WTC11 (cell line): ENCODE measurements at regions not wholly inside any gene's neighbourhood (a gene's known extent, or its start where the extent isn't known, plus 50 kb on each side); places are given as distances from the start of the nearest gene placed in this dataset.

Experiments used
- ATAC-seq: fragments of 200-7000 bp; cut with Tn5 transposase; 2 replicates; pipeline ENCODE4 v1.10.0; 2021; ENCODE audit warnings: mild to moderate bottlenecking, moderate library complexity
- CTCF ChIA-PET: fragments of 300-600 bp; sonication (Branson Sonifier 250); formaldehyde crosslinking; loops from one replicate; lab custom pipeline; 2021; ENCODE audit warnings: antibody characterized with exemption; lab: Charles Lee
- POLR2A ChIA-PET: fragments of 350-600 bp; sonication (Branson Sonifier 250); formaldehyde crosslinking; loops from one replicate; lab custom pipeline; 2021; ENCODE audit warnings: antibody characterized with exemption; lab: Charles Lee
- DNase-seq: peaks from one replicate; pipeline ENCODE4 v3.0.0; 2021; ENCODE audit warnings: low spot score
- H3K27ac Mint-ChIP-seq: 2 replicates; pipeline ENCODE4 v1.8.0; 2021; ENCODE audit warnings: mixed read lengths
- H3K27me3 Mint-ChIP-seq: 2 replicates; pipeline ENCODE4 v1.8.0; 2021; ENCODE audit warnings: low read depth, mild to moderate bottlenecking, moderate library complexity, mixed read lengths
- H3K36me3 Mint-ChIP-seq: 2 replicates; pipeline ENCODE4 v1.8.0; 2021; ENCODE audit warnings: mixed read lengths
- H3K4me1 Mint-ChIP-seq: 2 replicates; pipeline ENCODE4 v1.8.0; 2022; ENCODE audit warnings: mixed read lengths
- H3K4me3 Mint-ChIP-seq: 2 replicates; pipeline ENCODE4 v1.8.0; 2021; ENCODE audit warnings: mild to moderate bottlenecking, moderate library complexity, mixed read lengths
- H3K9me3 Mint-ChIP-seq: 2 replicates; pipeline ENCODE4 v1.8.0; 2021; ENCODE audit warnings: mixed read lengths
- ATF2 ChIP-seq: sonication (generic); formaldehyde crosslinking; IDR thresholded peaks from 2 replicates; pipeline ENCODE4 v1.8.1; 2022; ENCODE audit warnings: low read depth, missing genetic modification reagents, borderline replicate concordance
- CBFB ChIP-seq: sonication (generic); formaldehyde crosslinking; IDR thresholded peaks from 2 replicates; pipeline ENCODE4 v1.8.1; 2022; ENCODE audit warnings: mild to moderate bottlenecking, low read depth, missing genetic modification reagents
- E2F4 ChIP-seq: sonication (generic); formaldehyde crosslinking; IDR thresholded peaks from 2 replicates; pipeline ENCODE4 v1.8.1; 2022; ENCODE audit warnings: low read depth, mild to moderate bottlenecking, moderate library complexity, missing genetic modification reagents, borderline replicate concordance
- ERG ChIP-seq: fragments of 250-450 bp; sonication (Bioruptor Pico); IDR thresholded peaks from 2 replicates; pipeline ENCODE4 v1.8.0; 2021; ENCODE audit warnings: mild to moderate bottlenecking
- ETV6 ChIP-seq: sonication (generic); formaldehyde crosslinking; IDR thresholded peaks from 2 replicates; pipeline ENCODE4 v1.8.1; 2022; ENCODE audit warnings: mild to moderate bottlenecking, missing genetic modification reagents
- FOXJ3 ChIP-seq: sonication (generic); formaldehyde crosslinking; IDR thresholded peaks from 2 replicates; pipeline ENCODE4 v1.9.0; 2021; ENCODE audit warnings: missing genetic modification reagents, mild to moderate bottlenecking, borderline replicate concordance
- FOXP1 ChIP-seq: sonication (generic); formaldehyde crosslinking; IDR thresholded peaks from 2 replicates; pipeline ENCODE4 v1.8.0; 2022; ENCODE audit warnings: missing genetic modification reagents, mild to moderate bottlenecking, moderate library complexity, borderline replicate concordance
- GABPB1 ChIP-seq: sonication (generic); formaldehyde crosslinking; IDR thresholded peaks from 2 replicates; pipeline ENCODE4 v1.8.1; 2023; ENCODE audit warnings: mild to moderate bottlenecking, missing genetic modification reagents
- HMGA2 ChIP-seq: fragments of 250-450 bp; sonication (Bioruptor Pico); IDR thresholded peaks from 2 replicates; pipeline ENCODE4 v1.4.0; 2021; ENCODE audit warnings: mild to moderate bottlenecking, moderate library complexity
- HMGXB4 ChIP-seq: sonication (generic); formaldehyde crosslinking; IDR thresholded peaks from 2 replicates; pipeline ENCODE4 v1.8.1; 2023; ENCODE audit warnings: mild to moderate bottlenecking, moderate library complexity, missing genetic modification reagents
- KAT7 ChIP-seq: sonication (generic); formaldehyde crosslinking; IDR thresholded peaks from 2 replicates; pipeline ENCODE4 v1.8.1; 2023; ENCODE audit warnings: missing genetic modification reagents, mild to moderate bottlenecking, borderline replicate concordance
- NFE2L1 ChIP-seq: sonication (generic); formaldehyde crosslinking; IDR thresholded peaks from 2 replicates; pipeline ENCODE4 v1.8.1; 2023; ENCODE audit warnings: missing genetic modification reagents
- NR2C2 ChIP-seq: sonication (generic); formaldehyde crosslinking; IDR thresholded peaks from 2 replicates; pipeline ENCODE4 v1.8.0; 2022; ENCODE audit warnings: mild to moderate bottlenecking, missing genetic modification reagents
- OVOL2 ChIP-seq: fragments of 250-450 bp; sonication (Bioruptor Pico); IDR thresholded peaks from 2 replicates; pipeline ENCODE4 v1.9.0; 2021; ENCODE audit warnings: mild to moderate bottlenecking, borderline replicate concordance
- PRDM15 ChIP-seq: sonication (generic); formaldehyde crosslinking; IDR thresholded peaks from 2 replicates; pipeline ENCODE4 v1.8.0; 2022; ENCODE audit warnings: missing genetic modification reagents
- SP1 ChIP-seq: sonication (generic); formaldehyde crosslinking; conservative IDR thresholded peaks from 2 replicates; pipeline ENCODE4 v1.8.1; 2022; ENCODE audit warnings: missing genetic modification reagents
- TCF7 ChIP-seq: sonication (generic); formaldehyde crosslinking; IDR thresholded peaks from 2 replicates; pipeline ENCODE4 v1.8.0; 2022; ENCODE audit warnings: mild to moderate bottlenecking, low read depth, missing genetic modification reagents, moderate library complexity
- USF1 ChIP-seq: sonication (generic); formaldehyde crosslinking; IDR thresholded peaks from 2 replicates; pipeline ENCODE4 v1.8.0; 2022; ENCODE audit warnings: mild to moderate bottlenecking, missing genetic modification reagents
- ZMAT4 ChIP-seq: fragments of 250-450 bp; sonication (Bioruptor Pico); IDR thresholded peaks from 2 replicates; pipeline ENCODE4 v1.9.0; 2021; ENCODE audit warnings: mild to moderate bottlenecking
- ZNF317 ChIP-seq: sonication (generic); formaldehyde crosslinking; IDR thresholded peaks from 2 replicates; pipeline ENCODE4 v1.8.1; 2023; ENCODE audit warnings: low read depth, mild to moderate bottlenecking, moderate library complexity, missing genetic modification reagents, borderline replicate concordance
- ZNF423 ChIP-seq: fragments of 250-450 bp; sonication (Bioruptor Pico); IDR thresholded peaks from 2 replicates; pipeline ENCODE4 v2.1.2; 2022; ENCODE audit warnings: mild to moderate bottlenecking, moderate library complexity
- ZSCAN18 ChIP-seq: fragments of 250-450 bp; sonication (Bioruptor Pico); IDR thresholded peaks from 2 replicates; pipeline ENCODE4 v2.1.2; 2022; ENCODE audit warnings: mild to moderate bottlenecking, moderate library complexity

GRCh38 chr12:58268069-58268468, 326.7 kb downstream of the ATP23 start:
- DNase-seq (no peak), ATAC-seq (no peak)
- no peak overlapping the region for H3K4me3 Mint-ChIP-seq
- H3K36me3 Mint-ChIP-seq: no peaks in the 10 kb centered on the region
- CTCF ChIA-PET: no interaction called here
- POLR2A ChIA-PET: no interaction called here
- no peaks in the 10 kb centered on the region; the same call in none of the 2 replicates for H3K27me3 Mint-ChIP-seq
- no peaks in the 10 kb centered on the region for H3K4me1 Mint-ChIP-seq
- peaks cover 13% of the 10 kb centered on the region for H3K9me3 Mint-ChIP-seq
- no peak overlapping the region for H3K27ac Mint-ChIP-seq
- TF ChIP-seq ZMAT4 (CRISPR knock-in tag) (no peak), HMGA2 (CRISPR knock-in tag) (no peak), ERG (CRISPR knock-in tag) (no peak), ZSCAN18 (CRISPR knock-in tag) (no peak), CBFB (CRISPR knock-in tag) (no peak), TCF7 (CRISPR knock-in tag) (no peak)
- TF ChIP-seq, all 79 proteins: peak for 0

- Mint-ChIP-seq H3K4me3 (no peak overlapping the region), H3K36me3 (no peaks in the 10 kb centered on the region), H3K27me3 (no peaks in the 10 kb centered on the region; the same call in none of the 2 replicates), H3K9me3 (peaks cover 16% of the 10 kb centered on the region), H3K4me1 (no peaks in the 10 kb centered on the region), H3K27ac (no peak overlapping the region)
- DNase-seq: no peak
- ATAC-seq: no peak
- ChIA-PET CTCF (no interaction called here), POLR2A (no interaction called here)
- no peak for TF ChIP-seq PRDM15 (CRISPR knock-in tag)
- TF ChIP-seq E2F4 (CRISPR knock-in tag): no peak
- TF ChIP-seq NFE2L1 (CRISPR knock-in tag): no peak
- no peak for TF ChIP-seq ETV6
- TF ChIP-seq HMGXB4 (CRISPR knock-in tag): no peak
- no peak for TF ChIP-seq SP1 (CRISPR knock-in tag)
- TF ChIP-seq USF1: no peak
- TF ChIP-seq FOXJ3 (CRISPR knock-in tag): no peak
- no peak for TF ChIP-seq FOXP1
- no peak for TF ChIP-seq NR2C2
- no peak for TF ChIP-seq ZNF423 (CRISPR knock-in tag)
- TF ChIP-seq ERG (CRISPR knock-in tag): no peak
- TF ChIP-seq ZNF317 (CRISPR knock-in tag): no peak
- TF ChIP-seq OVOL2 (CRISPR knock-in tag): no peak
- no peak for TF ChIP-seq GABPB1 (CRISPR knock-in tag)
- no peak for TF ChIP-seq ATF2 (CRISPR knock-in tag)
- TF ChIP-seq KAT7 (CRISPR knock-in tag): no peak
These were observed 328.1 kb downstream of the ATP23 start for GRCh38 chr12:58269476-58269875.
